ENCODE measurements at regions not wholly inside any gene's neighbourhood (a gene's known extent, or its start where the extent isn't known, plus 50 kb on each side); places are given as distances from the start of the nearest gene placed in this dataset.

- TF ChIP-seq EZH2phosphoT487 (IDR thresholded peaks at IDR 0.05; ENCODE audit: borderline replicate concordance, low read depth, low read length) (no peak), CTCF (conservative IDR thresholded peaks at IDR 0.05; ENCODE audit: low read length) (no peak)
- H3K9me2 ChIP-seq (ENCODE audit: insufficient read depth, low read length): no peaks in the 10 kb centered on the region
- ChIA-PET POLR2A (no interaction called here), CTCF (ENCODE audit: unreplicated experiment) (no interaction called here)
- BruUV-seq (replicated peaks): no TSS peak
- H3K36me3 ChIP-seq (ENCODE audit: insufficient read depth, low read length): no peaks in the 10 kb centered on the region
- no peaks in the 10 kb centered on the region for H3K79me2 ChIP-seq (ENCODE audit: insufficient read depth, low read depth, low read length)
- no peaks in the 10 kb centered on the region for H3K4me1 ChIP-seq (ENCODE audit: insufficient read depth, low read length, poor library complexity, severe bottlenecking)
- no peak overlapping the region for H2AFZ ChIP-seq (ENCODE audit: low read length)
- no peak overlapping the region for H3K4me2 ChIP-seq (ENCODE audit: low read length)
- no peaks in the 10 kb centered on the region for H3K9me3 ChIP-seq (ENCODE audit: low read length)
- H3K27ac ChIP-seq (ENCODE audit: low read depth, low read length, poor library complexity, severe bottlenecking): no peak overlapping the region
- intact Hi-C loops (cut with micrococcal nuclease; ENCODE audit: unreplicated experiment): no loop called here
- no peaks in the 10 kb centered on the region for H4K20me1 ChIP-seq (ENCODE audit: insufficient read depth, low read length)
- H3K4me3 ChIP-seq (ENCODE audit: low read depth, low read length, poor library complexity, severe bottlenecking): no peak overlapping the region
- DNase-seq (ENCODE audit: low spot score): no peak
Observed at GRCh38 chr4:96986816-96987215, 1146.9 kb downstream of the PDHA2 start.

GRCh38 chr4:96991083-96991482 is 1151.2 kb downstream of the PDHA2 start:
- BruUV-seq (replicated peaks): no TSS peak
- H3K79me2 ChIP-seq (ENCODE audit: insufficient read depth, low read depth, low read length): no peaks in the 10 kb centered on the region
- no peak overlapping the region for H2AFZ ChIP-seq (ENCODE audit: low read length)
- no peak overlapping the region for H3K27ac ChIP-seq (ENCODE audit: low read depth, low read length, poor library complexity, severe bottlenecking)
- TF ChIP-seq CTCF (conservative IDR thresholded peaks at IDR 0.05; ENCODE audit: low read length) (no peak), EZH2phosphoT487 (IDR thresholded peaks at IDR 0.05; ENCODE audit: borderline replicate concordance, low read depth, low read length) (no peak)
- H3K36me3 ChIP-seq (ENCODE audit: insufficient read depth, low read length): no peaks in the 10 kb centered on the region
- CTCF ChIA-PET (ENCODE audit: unreplicated experiment): no interaction called here
- POLR2A ChIA-PET: interaction anchor here (2.3 kb wide), 1 partner anchor 10 kb away, joined by 5 read pairs; no protein-coding TSS in a partner anchor
- H3K4me2 ChIP-seq (ENCODE audit: low read length): no peak overlapping the region
- intact Hi-C loops (cut with micrococcal nuclease; ENCODE audit: unreplicated experiment): no loop called here
- H3K9me2 ChIP-seq (ENCODE audit: insufficient read depth, low read length): no peaks in the 10 kb centered on the region
- H3K9me3 ChIP-seq (ENCODE audit: low read length): no peaks in the 10 kb centered on the region
- no peak for DNase-seq (ENCODE audit: low spot score)
- no peaks in the 10 kb centered on the region for H4K20me1 ChIP-seq (ENCODE audit: insufficient read depth, low read length)
- no peak overlapping the region for H3K4me3 ChIP-seq (ENCODE audit: low read depth, low read length, poor library complexity, severe bottlenecking)
- no peaks in the 10 kb centered on the region for H3K4me1 ChIP-seq (ENCODE audit: insufficient read depth, low read length, poor library complexity, severe bottlenecking)

- intact Hi-C loops (cut with micrococcal nuclease; ENCODE audit: unreplicated experiment): no loop called here
- no peaks in the 10 kb centered on the region for H3K4me1 ChIP-seq (ENCODE audit: insufficient read depth, low read length, poor library complexity, severe bottlenecking)
- H2AFZ ChIP-seq (ENCODE audit: low read length): no peak overlapping the region
- no peaks in the 10 kb centered on the region for H3K9me3 ChIP-seq (ENCODE audit: low read length)
- no peaks in the 10 kb centered on the region for H3K79me2 ChIP-seq (ENCODE audit: insufficient read depth, low read depth, low read length)
- H3K4me3 ChIP-seq (ENCODE audit: low read depth, low read length, poor library complexity, severe bottlenecking): no peak overlapping the region
- H3K4me2 ChIP-seq (ENCODE audit: low read length): no peak overlapping the region
- no peak overlapping the region for H3K27ac ChIP-seq (ENCODE audit: low read depth, low read length, poor library complexity, severe bottlenecking)
- H3K9me2 ChIP-seq (ENCODE audit: insufficient read depth, low read length): no peaks in the 10 kb centered on the region
- TF ChIP-seq EZH2phosphoT487 (IDR thresholded peaks at IDR 0.05; ENCODE audit: borderline replicate concordance, low read depth, low read length): no peak
- no peak for TF ChIP-seq CTCF (conservative IDR thresholded peaks at IDR 0.05; ENCODE audit: low read length)
- BruUV-seq (replicated peaks): no TSS peak
- no peak for DNase-seq (ENCODE audit: low spot score)
- no peaks in the 10 kb centered on the region for H3K36me3 ChIP-seq (ENCODE audit: insufficient read depth, low read length)
- H4K20me1 ChIP-seq (ENCODE audit: insufficient read depth, low read length): no peaks in the 10 kb centered on the region
- CTCF ChIA-PET (ENCODE audit: unreplicated experiment): no interaction called here
- POLR2A ChIA-PET: interaction anchor here (0.6 to 2.3 kb wide), 3 partner anchors 9 to 699 kb away, joined by 3 to 5 read pairs (median 4); no protein-coding TSS in a partner anchor
Observed at GRCh38 chr4:96992443-96992842, 1150.8 kb downstream of the STPG2 start.

Data from OCI-LY7 (cell line).